ENCODE measurements at regions not wholly inside any gene's neighbourhood (a gene's known extent, or its start where the extent isn't known, plus 50 kb on each side); places are given as distances from the start of the nearest gene placed in this dataset.
A peak's percentile ranks its signal among the peaks of the same experiment; 100 is the strongest.

GRCh38 chr3:127140501-127141460, 52.1 kb upstream of the PRR23E start:
- no peaks in the 10 kb centered on the region for H3K4me1 ChIP-seq
- H3K9me3 ChIP-seq: no peaks in the 10 kb centered on the region
- ChIA-PET POLR2A (no interaction called here), CTCF (no interaction called here)
- no peak overlapping the region for H3K4me2 ChIP-seq
- no peak overlapping the region for H3K27ac ChIP-seq
- no peak for DNase-seq (ENCODE audit: low read depth in 1 of 2, low spot score in 1 of 2)
- H3K4me3 ChIP-seq: no peak overlapping the region
- WGBS (ENCODE audit: missing lambda C conversion rate): 84% methylated on average over 8 of the region's 18 CpGs
- ATAC-seq: no peak
- FAIRE-seq: no peak
- no peak for TF ChIP-seq FOSB (CRISPR knock-in tag; IDR thresholded peaks at IDR 0.05)
- TF ChIP-seq CHD4 (IDR thresholded peaks at IDR 0.05; ENCODE audit: borderline replicate concordance): no peak
- TF ChIP-seq BCL3 (IDR thresholded peaks at IDR 0.05): no peak
- no peak for TF ChIP-seq FOXS1 (CRISPR knock-in tag; IDR thresholded peaks at IDR 0.05)
- TF ChIP-seq SREBF2 (IDR thresholded peaks at IDR 0.05): no peak
- TF ChIP-seq RCOR1 (IDR thresholded peaks at IDR 0.05; ENCODE audit: low read depth, low read length): no peak
- TF ChIP-seq MAZ (IDR thresholded peaks at IDR 0.05; ENCODE audit: borderline replicate concordance, low read depth, low read length): no peak
- TF ChIP-seq KDM5A (IDR thresholded peaks at IDR 0.05): no peak
- no peak for TF ChIP-seq HDAC2 (IDR thresholded peaks at IDR 0.05)
- TF ChIP-seq CHD2 (IDR thresholded peaks at IDR 0.05; ENCODE audit: low read length, partially characterized antibody): no peak
- no peak for TF ChIP-seq HOXB13 (CRISPR knock-in tag; IDR thresholded peaks at IDR 0.05; ENCODE audit: low read depth)
- no peak for TF ChIP-seq JUNB (IDR thresholded peaks at IDR 0.05)
- TF ChIP-seq HEYL (CRISPR knock-in tag; IDR thresholded peaks at IDR 0.05): no peak
- TF ChIP-seq POLR2A (IDR thresholded peaks at IDR 0.05; ENCODE audit: low read length): no peak
- no peak for TF ChIP-seq HOXA7 (CRISPR knock-in tag; IDR thresholded peaks at IDR 0.05)
- TF ChIP-seq RAD21 (conservative IDR thresholded peaks at IDR 0.05 in 1 of 2, IDR thresholded peaks at IDR 0.05 in 1 of 2): no peak
- no peak for TF ChIP-seq HMGXB4 (CRISPR knock-in tag; IDR thresholded peaks at IDR 0.05; ENCODE audit: borderline replicate concordance)
- no peak for TF ChIP-seq EP300 (IDR thresholded peaks at IDR 0.05)
- no peak for TF ChIP-seq JUN (IDR thresholded peaks at IDR 0.05)

- H3K4me2 ChIP-seq: no peak overlapping the region
- H3K27ac ChIP-seq: no peak overlapping the region
- peak; percentile 6 to 22 for DNase-seq (ENCODE audit: low read depth in 1 of 2, low spot score in 1 of 2)
- no peaks in the 10 kb centered on the region for H3K4me1 ChIP-seq
- TF ChIP-seq BCL3 (IDR thresholded peaks at IDR 0.05) (no peak), GATA3 (IDR thresholded peaks at IDR 0.05; ENCODE audit: borderline replicate concordance) (peak; percentile 52)
- H3K4me3 ChIP-seq: no peak overlapping the region
- WGBS (ENCODE audit: missing lambda C conversion rate): 51% methylated on average over 19 of the region's 19 CpGs
- ChIA-PET POLR2A (no interaction called here), CTCF (no interaction called here)
- peak; percentile 11 to 37; a peak in 4 of 6 replicates for ATAC-seq
- no peak for FAIRE-seq
- H3K9me3 ChIP-seq: no peaks in the 10 kb centered on the region
Observed at GRCh38 chr3:127141921-127142730, 50.8 kb upstream of the PRR23E start.

All from A549 (cell line).